ENCODE measurements at regions not wholly inside any gene's neighbourhood (a gene's known extent, or its start where the extent isn't known, plus 50 kb on each side); places are given as distances from the start of the nearest gene placed in this dataset.

DNA sequence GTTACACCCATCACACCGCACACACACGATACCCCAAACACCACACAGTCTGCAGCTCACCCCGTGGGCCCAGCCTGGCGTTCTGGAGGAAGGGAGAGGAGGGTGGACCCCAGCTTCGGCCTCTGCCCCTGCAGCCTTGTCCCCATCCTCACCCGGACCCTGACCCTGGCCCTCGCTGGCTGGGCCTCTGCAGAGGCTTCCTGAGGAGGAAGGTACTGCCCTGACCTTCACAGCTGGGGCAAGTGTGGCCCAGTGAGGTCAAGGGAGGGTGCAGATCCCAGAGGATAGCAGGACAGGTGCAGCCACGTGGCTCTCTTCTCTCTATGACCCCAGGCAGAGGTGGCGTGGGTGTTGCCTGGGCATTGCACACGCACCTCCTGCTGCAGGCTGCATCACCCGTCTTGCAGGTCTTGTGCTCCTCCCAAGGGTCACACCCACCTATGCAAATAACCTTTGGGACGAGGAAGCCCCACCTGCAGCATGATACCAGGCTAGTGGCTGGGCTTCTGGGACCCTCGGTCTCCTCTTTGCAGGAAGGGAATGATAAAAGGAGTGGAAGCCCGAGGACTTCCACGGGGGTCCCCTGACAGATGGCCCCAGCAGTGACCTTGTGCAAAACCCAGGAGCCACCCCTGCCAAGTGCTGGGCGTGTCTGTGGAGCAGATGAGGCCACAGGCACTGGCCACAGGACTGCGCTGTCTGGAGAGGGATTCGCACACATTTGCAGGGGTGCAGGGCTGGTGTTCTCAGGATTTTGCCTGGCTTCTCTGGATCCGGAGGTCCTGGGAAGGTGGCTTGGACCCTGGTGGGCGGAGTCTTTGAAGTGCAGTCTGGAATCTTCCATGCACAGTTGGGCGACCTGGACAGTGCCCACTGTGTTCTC, 1241.5 kb downstream of the BRD1 start:
- DNase-seq: no peak

DNA sequence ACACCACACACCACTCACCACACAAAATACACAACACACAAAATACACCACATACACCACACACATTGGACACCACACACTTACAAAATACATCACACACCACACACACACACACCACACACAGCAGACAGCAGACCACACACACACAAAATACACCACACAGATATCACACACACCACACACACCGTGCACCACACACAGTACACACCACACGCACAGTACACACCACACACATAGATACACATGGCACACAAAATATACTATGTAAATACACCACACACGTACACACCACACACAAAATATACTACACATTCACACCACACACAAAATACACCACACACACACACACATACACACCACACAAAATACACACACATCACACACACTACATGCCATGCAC, 1243.5 kb downstream of the BRD1 start:
- no peak for DNase-seq

DNA sequence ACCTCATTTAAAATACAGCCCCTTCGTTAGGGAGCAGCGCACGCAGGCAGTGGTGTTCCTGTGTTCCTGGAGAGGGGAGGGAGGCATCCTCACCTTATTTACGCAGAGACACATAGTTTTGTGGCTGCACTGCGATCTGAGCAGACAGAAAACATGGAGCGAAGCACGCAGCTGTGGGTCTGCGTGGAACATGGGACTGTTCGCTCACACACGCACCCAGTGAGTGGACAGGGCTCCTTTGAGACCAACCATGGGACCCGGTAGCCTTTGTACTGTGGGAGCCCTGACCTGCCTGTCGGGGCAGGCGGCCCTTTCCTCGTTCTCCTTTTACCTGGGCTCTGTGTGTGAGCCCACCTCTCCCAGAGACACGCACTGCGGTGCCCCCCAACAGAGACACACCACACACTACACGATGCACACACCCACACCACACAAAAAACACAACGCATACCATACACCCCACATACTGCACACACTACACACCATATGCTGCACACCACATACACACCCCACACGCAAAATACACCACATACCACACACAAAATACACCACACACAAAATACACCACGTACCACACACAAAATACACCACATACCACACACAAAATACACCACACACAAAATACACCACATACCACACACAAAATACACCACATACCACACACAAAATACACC, 1245.7 kb downstream of the BRD1 start:
- DNase-seq: no peak

DNA sequence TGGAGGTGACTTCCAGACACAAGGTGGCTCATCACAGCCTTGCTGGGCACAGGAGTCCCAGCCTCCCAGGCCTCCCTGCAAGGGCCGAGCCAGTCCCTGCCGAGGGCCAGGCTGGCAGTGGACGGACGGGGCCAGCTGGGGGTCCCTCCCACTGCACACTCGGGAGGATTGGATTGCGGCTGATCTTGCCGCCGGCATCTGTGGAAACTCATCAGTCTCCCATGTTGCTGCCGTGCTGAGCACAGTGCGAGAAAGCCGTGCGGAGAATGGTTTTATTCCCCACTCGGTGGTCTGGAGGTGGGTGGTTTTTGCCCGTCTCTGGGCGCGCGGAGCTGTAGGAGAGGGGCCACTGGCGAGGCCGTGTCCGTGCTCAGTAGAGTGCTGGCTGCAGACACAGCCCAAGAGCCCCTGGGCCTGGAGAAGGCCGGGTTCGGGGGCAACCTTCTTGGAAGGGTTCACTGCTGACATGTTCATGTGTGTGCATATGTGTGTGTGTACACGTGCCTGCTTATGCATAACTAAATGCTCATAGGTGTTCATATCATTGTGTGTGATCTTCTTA, 1246.4 kb downstream of the BRD1 start:
- no peak for DNase-seq

DNA sequence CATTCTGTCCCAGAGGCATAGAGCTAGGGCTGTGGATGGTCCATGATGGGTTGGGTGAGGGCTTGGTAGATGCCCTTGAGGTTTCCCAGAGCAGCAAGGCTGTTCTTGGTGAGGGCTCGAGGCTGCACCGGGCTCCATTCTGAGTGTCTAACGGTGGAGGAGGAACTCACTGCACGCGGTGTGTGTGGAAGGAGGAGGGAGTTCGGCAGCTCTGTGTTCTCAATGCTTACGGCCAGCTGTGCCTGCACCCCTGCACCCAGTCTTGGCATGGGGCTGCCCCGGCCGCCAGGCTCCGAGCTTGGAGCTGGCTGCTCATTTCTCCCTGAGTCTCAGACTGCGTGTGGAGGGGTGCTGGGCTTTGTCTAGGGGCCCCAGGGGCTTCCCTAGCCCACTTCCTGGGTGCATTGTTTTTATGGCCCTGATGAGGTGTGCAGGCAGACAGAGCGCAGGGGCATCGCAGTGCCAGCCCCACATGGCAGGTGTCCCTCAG, 1247.1 kb downstream of the BRD1 start:
- no peak for DNase-seq

DNA sequence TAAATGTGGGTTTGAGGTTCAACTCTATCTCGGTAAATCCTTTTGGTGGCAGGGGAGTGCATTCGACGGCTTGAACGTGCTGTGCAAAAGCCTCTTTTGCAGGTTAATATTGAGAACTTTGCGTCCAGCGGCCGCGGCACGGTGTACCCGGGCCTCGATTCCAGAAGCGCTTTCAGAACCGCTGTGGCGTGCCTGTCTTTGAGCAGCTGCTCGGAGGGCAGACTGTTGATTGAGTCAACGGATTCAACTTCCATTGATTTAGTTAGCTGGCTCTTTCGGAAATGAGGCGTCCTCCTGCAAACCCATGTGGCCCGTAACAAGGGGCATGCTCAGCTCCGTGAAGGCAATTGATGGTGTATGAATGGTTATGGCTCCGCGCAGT, 1247.8 kb downstream of the BRD1 start:
- no peak for DNase-seq

DNA sequence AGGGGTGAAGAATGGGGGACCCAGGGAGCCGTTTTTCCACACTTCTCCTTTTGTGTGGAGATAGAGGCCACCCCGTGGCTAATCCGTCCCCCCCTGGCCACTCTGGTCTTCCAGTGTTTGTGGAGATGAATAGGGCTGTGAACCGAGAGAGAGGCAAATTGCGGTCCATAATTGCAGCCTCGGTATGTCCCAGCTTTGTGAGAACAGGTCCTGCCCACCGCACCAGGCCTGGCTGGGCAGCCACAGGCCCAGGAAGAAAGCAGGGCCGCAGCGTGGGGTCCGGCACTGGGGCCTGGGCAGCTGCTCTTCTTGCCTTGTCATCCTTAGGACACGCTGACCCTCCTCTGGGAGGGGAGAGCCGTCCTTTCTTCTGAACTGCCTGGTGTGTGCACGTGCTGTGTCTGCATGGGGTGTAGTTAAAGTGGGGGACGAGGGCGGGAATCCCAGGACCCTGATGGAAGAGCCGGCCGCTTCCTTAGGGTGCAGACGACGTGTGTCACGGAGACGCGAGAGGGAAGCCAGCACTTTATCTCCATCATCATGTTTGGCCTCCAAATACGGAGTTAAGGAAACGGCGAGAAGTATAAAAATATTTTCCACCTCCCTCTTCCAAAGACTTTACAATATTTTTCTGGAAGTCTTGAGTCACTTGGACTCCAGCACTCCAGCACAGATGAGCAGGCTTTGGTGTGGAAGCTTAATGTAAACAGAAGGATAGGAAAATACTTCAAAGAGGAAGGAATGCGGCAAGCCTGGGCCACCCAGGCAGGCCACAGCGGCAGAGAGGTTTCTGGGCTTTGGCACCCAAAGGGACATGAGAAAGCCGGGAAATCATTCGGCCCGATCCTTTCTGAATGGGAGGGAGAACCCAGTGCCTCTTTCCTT, 1248.4 kb downstream of the BRD1 start:
- no peak for DNase-seq

DNA sequence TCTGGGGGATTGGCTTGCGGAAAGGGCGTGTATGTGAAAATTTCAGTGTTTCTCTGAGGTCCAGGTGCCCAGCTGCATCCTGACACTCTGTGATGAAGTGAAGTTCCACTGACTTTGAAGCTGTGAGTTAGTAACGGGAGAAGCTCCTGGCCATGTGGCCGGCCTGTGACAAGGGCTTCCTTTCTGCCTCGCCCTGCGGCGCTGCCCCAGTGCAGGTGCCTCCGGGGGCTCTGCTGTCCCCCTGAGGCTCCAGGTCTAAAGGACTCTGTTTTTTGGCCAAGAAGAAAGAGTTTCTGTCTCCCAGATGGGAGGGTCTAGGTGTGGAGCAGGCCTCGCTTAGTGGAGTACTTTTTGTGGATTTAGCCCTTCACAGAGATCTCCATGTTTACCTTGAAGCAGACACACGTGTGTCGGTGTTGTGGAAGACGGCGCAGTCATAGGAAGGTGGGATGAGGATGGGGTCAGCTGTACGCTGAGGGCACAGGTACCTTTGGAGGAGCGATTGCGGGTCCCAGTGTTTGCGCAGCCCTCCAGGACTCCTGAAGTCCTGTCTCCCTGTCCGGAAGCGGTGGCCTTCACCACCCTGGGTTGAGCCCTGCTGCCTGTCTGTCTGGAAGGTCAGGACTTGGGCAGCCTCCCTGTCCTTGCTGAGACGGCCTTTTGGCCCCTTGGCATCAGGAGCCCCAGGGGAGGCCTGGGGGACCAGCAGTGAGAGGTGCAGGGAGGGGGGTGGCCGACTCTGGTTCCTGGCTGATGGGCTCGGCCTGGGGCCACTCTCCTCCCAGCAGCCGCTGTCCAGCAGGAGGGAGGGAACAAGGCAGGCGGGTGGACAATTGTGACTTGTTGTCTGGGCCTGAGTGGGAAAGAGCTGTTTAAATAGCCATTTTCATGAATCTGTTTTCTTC, 1249.3 kb downstream of the BRD1 start:
- no peak for DNase-seq

DNA sequence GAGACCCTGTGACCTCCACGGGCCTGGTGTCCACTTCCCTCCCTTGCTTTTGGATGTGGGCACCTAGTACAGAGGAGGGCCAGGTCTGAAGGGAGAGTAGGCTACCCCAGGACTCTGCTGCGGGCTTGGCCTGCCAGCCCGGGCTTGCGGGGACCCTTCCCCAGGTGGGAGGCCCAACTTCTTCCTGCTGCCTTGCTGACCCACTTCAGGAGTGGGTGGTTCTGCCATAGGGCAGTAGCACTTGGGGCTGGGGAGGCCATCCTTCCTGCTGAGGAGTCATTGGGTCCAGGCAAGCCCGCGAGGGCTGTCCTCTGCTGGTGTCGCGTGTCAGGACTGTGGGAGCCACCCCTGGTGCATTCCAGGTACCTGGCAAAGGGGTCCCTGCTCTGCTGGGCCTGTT, 1250.0 kb downstream of the BRD1 start:
- DNase-seq: no peak

DNA sequence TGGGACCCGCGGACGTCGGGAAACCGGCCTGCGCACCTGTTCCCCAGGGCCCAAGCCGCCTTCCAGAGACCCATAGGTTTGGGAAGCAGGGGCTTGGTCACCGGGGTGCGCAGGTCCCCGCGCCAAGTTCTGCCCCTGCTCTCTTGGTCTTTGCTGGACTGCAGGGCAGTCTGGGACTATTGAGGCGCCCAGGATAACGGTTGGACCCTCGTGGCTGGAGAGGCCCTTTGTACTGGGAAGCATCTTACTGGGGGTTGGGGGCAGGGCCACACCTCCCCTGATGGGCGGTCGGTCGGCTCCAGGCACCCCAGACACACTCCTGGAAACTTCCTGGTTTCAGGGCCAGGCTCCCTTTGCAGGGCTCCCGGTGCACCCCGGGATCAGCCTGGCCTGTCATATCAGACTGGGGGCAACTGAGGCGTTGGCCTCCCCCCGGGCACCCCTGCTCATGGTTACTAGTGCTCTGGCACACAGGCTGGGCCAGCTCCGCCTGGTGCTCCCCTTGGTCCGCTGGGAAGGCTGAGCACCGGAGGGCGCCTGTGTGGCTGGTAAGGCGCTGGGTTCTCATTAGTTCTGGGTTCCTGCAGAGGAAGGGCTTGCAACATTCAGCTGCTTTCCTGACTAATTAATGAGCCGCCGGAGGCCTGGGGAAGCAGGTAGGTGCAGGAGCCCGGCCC, 1250.5 kb downstream of the BRD1 start:
- DNase-seq: no peak

DNA sequence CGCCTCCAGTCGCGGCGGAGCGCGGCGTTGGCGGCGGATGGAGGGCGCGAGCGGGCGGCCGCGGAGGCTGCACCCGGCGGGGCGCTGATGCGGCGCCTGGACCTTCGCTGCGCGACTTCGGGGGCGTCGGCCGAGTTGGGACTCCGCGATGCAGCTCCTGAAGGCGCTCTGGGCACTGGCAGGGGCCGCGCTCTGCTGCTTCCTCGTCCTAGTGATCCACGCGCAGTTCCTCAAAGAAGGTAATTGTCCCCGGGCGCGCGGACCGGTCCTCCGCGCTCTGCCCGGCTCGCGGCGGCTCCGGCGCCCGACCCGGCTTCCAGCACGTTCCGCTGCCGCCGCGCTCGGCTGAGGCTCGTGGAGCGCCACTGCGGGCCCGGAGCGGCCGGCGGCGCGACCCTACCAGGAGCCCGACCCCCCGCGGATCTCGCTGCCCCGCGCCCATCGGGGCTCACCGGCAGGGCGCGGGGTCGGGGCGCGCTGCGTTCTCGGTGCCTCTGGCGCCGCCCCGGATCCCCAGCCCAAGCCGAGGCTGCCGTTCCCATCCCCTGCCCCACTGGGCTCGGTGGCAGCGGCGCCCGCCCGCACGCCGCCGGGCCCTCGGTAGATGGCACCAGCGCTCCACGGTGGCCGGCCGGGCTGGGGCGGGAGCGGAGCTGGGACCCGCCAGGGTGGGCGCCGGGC, 1251.2 kb downstream of the BRD1 start:
- no peak for DNase-seq

DNA sequence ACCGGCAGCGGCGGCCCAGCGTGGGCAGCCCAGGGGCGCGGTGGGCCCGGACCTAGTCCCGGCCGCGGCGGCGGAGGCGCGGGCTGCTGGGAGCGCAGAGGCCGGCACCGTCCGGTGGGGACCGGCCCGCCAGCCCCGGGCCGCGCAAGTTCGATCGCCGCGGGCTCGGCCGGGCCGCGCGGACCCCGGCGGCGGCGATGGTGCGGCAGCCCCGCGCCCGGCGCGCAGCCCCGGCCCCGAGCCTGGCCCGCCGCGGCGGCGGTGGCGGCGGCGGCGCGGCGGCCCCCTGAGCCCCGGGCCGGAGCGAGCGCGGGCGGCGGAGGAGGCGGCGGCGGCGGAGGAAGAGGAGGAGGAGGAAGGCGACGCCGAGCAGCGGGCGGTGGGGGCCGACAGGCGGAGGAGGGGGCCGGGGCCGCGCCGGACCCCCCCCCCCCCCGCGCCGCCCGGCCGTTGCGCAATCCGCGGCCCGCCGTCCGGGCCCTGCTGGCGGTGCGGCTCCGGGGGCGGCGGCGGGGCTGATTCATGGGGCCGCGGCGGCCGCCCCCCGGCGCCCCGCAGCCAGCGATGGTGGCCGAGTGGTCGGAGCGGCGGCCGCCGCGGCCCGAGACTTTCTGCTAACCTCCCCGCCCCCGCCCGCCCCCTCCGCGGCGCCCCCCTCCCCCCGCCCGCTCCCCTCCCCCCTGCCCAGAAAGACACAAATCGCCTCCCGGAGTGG, 1251.9 kb downstream of the BRD1 start:
- DNase-seq: no peak

DNA sequence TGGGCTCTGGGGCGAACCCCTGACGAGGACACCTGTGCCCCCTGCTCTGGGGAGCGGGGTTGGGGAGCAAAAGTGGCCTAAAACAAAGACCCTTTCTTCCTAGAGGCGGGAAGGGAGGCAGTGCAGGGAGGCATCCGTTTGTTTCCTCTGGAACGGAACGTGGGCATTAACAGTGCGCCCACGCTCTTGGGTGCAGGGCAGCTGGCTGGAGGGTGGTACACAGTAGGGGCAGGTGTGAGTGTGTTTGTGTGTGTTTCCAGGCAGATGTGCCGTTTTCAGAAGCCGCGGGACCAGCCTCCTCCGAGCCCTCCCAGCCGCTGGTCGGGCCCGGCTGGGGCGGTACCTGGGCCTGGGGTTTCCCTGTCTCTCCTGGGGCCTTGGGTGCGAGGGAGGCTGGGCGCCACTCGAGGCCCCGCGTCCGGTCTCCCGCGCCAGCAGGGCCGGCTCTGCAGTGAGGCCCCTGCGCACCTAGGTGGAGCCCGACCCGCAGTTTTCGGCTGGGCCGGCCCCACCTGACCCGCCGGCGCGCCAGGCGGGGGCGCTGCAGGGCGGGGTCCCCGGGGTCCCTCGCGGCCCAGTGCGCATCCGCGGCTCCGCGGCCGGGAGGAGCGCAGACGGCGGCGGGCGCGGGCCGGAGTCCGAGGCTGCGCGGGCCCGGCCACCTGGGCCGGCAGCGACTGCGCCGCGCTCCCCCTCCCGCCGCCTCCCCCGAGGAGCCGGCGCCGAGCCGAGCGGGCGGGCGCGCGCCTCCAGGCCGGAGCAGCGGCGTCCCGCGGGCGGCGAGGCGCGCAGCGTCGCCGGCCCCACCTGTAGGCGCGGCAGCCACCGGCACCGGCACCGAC, 1252.7 kb downstream of the BRD1 start:
- no peak for DNase-seq

DNA sequence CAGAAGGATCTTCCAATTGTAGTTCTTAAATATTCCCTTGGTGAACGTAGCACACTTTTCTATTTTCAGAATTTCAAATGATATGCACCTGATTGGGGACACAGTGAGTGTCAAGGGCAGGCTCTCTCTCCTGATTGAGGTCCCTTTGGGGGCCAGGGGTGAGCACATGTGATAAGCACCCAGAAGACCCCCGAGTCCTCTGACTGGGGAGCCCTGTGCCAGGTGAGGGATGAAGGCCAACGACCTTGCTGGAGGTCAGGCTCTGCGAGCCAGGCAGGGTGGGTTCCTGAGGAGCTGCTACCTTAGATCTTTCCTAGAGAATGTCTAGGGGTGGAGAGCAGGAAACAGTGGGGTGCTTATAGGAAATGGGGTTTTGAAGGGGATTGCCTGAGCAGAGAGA, 1253.9 kb downstream of the BRD1 start:
- DNase-seq: no peak

DNA sequence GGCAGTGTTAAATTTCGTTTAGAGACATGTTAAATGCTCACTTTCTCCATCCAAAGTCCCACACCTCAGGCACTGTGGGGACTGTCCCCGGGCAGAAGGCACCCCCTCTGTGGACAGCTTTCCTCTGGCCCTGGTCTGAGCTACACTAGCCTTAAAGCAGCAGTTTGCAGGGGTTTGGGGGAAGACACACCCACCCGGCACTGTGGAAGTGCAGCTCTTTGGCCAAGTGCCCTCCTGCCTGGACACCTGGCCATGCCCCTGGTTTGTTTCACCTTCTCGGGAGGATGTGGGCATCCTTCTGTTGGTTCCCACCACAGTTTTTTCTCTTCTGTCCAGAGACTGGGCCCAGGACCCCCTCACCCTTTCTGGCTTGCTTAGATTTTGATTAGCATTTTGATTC, 1254.7 kb downstream of the BRD1 start:
- no peak for DNase-seq

DNA sequence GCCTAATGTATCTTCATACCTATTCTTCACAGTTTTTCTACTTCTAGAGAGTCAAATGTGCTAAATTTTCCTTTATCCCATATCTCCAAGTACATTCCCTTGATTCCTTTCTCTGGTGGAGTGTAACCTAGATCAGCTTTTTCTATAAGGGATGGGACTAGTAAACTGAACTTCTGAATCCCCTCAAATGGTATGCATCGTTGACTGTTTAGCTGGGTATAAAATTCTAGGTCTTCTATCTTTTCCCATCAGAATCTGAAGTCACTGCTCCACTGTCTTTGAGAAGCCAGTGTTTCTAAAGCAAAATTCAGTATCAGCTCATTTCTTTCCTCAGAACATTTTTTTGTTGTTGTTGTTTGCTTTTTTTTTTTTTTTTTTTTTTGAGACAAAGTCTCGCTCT, 1256.8 kb downstream of the BRD1 start:
- no peak for DNase-seq

DNA sequence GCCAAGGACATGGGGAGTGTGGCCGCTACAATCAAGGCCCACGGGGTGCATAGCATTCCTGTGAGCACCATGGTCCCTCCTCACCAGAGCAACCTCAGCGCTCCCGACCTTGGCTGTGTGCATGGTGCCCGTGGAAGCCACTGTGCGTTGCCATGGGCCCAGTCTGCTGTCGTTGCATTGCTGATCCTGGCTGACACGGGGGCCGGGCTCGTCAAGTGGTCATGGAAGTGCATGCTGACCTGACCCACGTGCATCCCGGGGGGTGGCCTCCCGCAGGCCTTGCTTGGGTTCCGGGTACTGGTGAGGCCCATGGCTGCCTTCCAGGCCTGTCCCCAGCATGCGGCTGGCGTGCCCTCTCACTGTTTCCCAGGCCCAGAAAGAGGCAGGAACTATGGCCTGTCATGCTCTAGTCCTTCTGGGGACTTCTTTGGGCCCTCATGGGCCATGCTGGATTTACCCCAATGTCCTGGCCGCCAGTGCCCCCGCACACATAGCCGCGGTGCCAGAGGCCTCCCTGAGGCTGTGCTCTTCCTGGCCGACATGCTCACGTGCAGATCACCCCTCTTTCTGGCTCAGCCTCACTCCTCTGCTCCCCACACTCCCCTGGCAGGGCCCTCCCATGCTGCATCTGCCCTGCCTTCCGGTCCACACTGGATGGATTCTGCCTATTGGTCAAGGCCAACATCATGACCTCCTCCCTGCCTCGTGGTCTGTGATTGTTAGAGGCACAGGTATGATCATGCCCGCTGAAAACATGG, 1258.0 kb downstream of the BRD1 start:
- DNase-seq: no peak

DNA sequence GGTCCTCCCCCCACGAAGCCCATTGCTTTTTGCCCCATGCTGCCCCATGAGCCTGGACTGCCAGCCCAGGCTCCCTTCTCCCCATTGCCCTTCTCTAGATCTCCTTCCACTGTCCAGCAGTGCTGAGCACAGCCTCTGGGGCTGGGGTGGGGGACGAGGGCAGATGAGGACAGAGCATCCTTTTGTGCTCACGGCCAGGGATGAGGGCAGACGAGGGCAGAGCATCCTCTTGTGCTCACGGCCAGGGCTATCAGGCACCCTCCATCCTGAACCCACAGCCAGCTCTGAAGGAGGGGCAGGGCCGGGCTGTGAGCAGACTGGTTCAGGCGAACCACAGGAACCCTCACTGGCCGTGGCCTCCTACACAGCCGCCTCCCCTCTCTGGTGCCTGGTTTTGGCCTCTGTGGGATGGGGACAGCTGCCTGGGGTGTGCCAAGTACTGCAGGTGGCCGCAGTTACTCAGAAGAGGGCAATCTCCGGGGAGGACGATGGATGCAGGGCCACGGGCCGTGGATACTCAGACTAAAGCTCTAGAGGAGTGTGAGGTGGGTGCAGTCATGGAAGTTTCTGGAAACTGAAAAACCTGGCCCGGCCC, 1258.8 kb downstream of the BRD1 start:
- DNase-seq: no peak
